NB4 (cell line): ENCODE measurements at regions not wholly inside any gene's neighbourhood (a gene's known extent, or its start where the extent isn't known, plus 50 kb on each side); places are given as distances from the start of the nearest gene placed in this dataset.

Source experiments
- CTCF ChIP-seq: IDR thresholded peaks from one replicate; pipeline ENCODE4 v1.5.1; 2012; ENCODE audit warnings: low read depth, low read length
- POLR2A ChIP-seq: IDR thresholded peaks from 2 replicates; pipeline ENCODE4 v1.6.1; 2011; ENCODE audit warnings: mild to moderate bottlenecking; ENCODE audit not compliant: insufficient read length; ENCODE audit errors: extremely low read depth

- TF ChIP-seq CTCF (no peak), POLR2A (no peak)
These were observed 291.4 kb downstream of the KCNS3 start for GRCh38 chr2:18169893-18170175.
